IMR-90 (cell line): ENCODE measurements at regions not wholly inside any gene's neighbourhood (a gene's known extent, or its start where the extent isn't known, plus 50 kb on each side); places are given as distances from the start of the nearest gene placed in this dataset.

Source experiments
- ATAC-seq: fragments of 200-7000 bp; cut with Tn5 transposase; 2 replicates; pipeline ENCODE4 v1.9.1; 2020; ENCODE audit warnings: low read depth, mild to moderate bottlenecking, moderate library complexity
- BruUV-seq: library from RNA; stranded (reverse); fragments of 400-500 nt; replicated peaks from 2 replicates; lab custom pipeline; 2021; lab: Mats Ljungman, UMichigan
- CTCF ChIA-PET: fragments of 300-600 bp; formaldehyde crosslinking; extraction: SDS; loops from one replicate; lab custom pipeline; 2021; ENCODE audit warnings: antibody characterized with exemption; lab: Yijun Ruan, JAX
- POLR2A ChIA-PET: fragments of 300-600 bp; sonication (Branson Sonifier 250); formaldehyde crosslinking; loops from one replicate; lab custom pipeline; 2022; ENCODE audit warnings: antibody characterized with exemption; ENCODE audit not compliant: unreplicated experiment; lab: Charles Lee
- DNase-seq: peaks from one replicate; pipeline ENCODE4 v3.0.0; 2013
- H2AFZ ChIP-seq: replicated peaks from 2 replicates; pipeline ENCODE3; 2013; ENCODE audit warnings: low read length, mild to moderate bottlenecking; ENCODE audit not compliant: poor library complexity
- H2AK5ac ChIP-seq: 2 replicates; pipeline ENCODE4 v1.6.1; 2013; ENCODE audit warnings: low read depth, low read length, inconsistent platforms
- H2AK9ac ChIP-seq: replicated peaks from 2 replicates; pipeline ENCODE3; 2013; ENCODE audit warnings: mild to moderate bottlenecking, low read depth, low read length, moderate library complexity; ENCODE audit not compliant: poor library complexity
- H2BK120ac ChIP-seq: 2 replicates; pipeline ENCODE4 v1.6.1; 2013; ENCODE audit warnings: low read depth, low read length, inconsistent platforms
- H2BK15ac ChIP-seq: 3 replicates; pipeline ENCODE4 v1.6.1; 2013; ENCODE audit warnings: low read depth, low read length, inconsistent platforms
- H2BK20ac ChIP-seq: 2 replicates; pipeline ENCODE4 v1.6.1; 2013; ENCODE audit warnings: low read depth, mild to moderate bottlenecking, inconsistent platforms, low read length, moderate library complexity
- H2BK5ac ChIP-seq: 2 replicates; pipeline ENCODE4 v1.6.1; 2013; ENCODE audit warnings: mild to moderate bottlenecking, low read depth, low read length, inconsistent platforms; ENCODE audit not compliant: poor library complexity, severe bottlenecking
- H3K14ac ChIP-seq: replicated peaks from 2 replicates; pipeline ENCODE4 v1.6.1; 2013; ENCODE audit warnings: low read depth, low read length, inconsistent platforms
- H3K18ac ChIP-seq: 2 replicates; pipeline ENCODE4 v1.6.1; 2013; ENCODE audit warnings: low read depth, low read length, control low read depth
- H3K23ac ChIP-seq: 2 replicates; pipeline ENCODE4 v1.6.1; 2013; ENCODE audit warnings: low read depth, low read length, inconsistent platforms
- H3K27ac ChIP-seq: 2 replicates; pipeline ENCODE4 v1.5.1; 2013; ENCODE audit warnings: mild to moderate bottlenecking, control low read depth, low read length; ENCODE audit not compliant: insufficient read depth
- H3K27me3 ChIP-seq: 2 replicates; pipeline ENCODE4 v1.6.1; 2013; ENCODE audit warnings: low read length; ENCODE audit not compliant: control insufficient read depth, insufficient read depth
- H3K36me3 ChIP-seq: 2 replicates; pipeline ENCODE4 v1.6.1; 2013; ENCODE audit warnings: low read length, mixed read lengths; ENCODE audit not compliant: control insufficient read depth, insufficient read depth
- H3K4ac ChIP-seq: 2 replicates; pipeline ENCODE4 v1.6.1; 2013; ENCODE audit warnings: low read depth, low read length, inconsistent platforms
- H3K4me1 ChIP-seq: 2 replicates; pipeline ENCODE4 v1.6.1; 2013; ENCODE audit warnings: low read length, mixed read lengths; ENCODE audit not compliant: control insufficient read depth, insufficient read depth
- H3K4me2 ChIP-seq: 2 replicates; pipeline ENCODE4 v1.6.1; 2013; ENCODE audit warnings: low read depth, mild to moderate bottlenecking, control low read depth, low read length, moderate library complexity
- H3K4me3 ChIP-seq: 2 replicates; pipeline ENCODE4 v1.5.1; 2013; ENCODE audit warnings: low read depth, mild to moderate bottlenecking, control low read depth, low read length, moderate library complexity; ENCODE audit not compliant: insufficient read depth
- H3K56ac ChIP-seq: 2 replicates; pipeline ENCODE4 v1.6.1; 2013; ENCODE audit warnings: low read length, inconsistent platforms; ENCODE audit not compliant: insufficient read depth; ENCODE audit errors: extremely low read depth
- H3K79me1 ChIP-seq, 2 experiments: 2 replicates each; pipeline ENCODE4 v1.6.1; 2013; ENCODE audit warnings: low read length in 2 of 2, inconsistent platforms in 1 of 2, low read depth in 1 of 2
- H3K9ac ChIP-seq: 2 replicates; pipeline ENCODE4 v1.6.1; 2013; ENCODE audit warnings: low read depth, low read length, control low read depth
- H3K9me1 ChIP-seq: 2 replicates; pipeline ENCODE4 v1.6.1; 2013; ENCODE audit warnings: low read length, inconsistent platforms; ENCODE audit not compliant: insufficient read depth
- H3K9me3 ChIP-seq: 2 replicates; pipeline ENCODE4 v1.6.1; 2013; ENCODE audit warnings: low read length; ENCODE audit not compliant: control insufficient read depth, insufficient read depth
- H4K20me1 ChIP-seq: 2 replicates; pipeline ENCODE4 v1.6.1; 2013; ENCODE audit warnings: low read length, inconsistent platforms; ENCODE audit not compliant: insufficient read depth
- H4K5ac ChIP-seq: 2 replicates; pipeline ENCODE4 v1.6.1; 2013; ENCODE audit warnings: mild to moderate bottlenecking, low read depth, low read length, control low read depth
- H4K8ac ChIP-seq, 2 experiments: 2 replicates each; pipeline ENCODE4 v1.6.1; 2013; ENCODE audit warnings: low read depth in 2 of 2, low read length in 2 of 2, control low read depth in 1 of 2, inconsistent platforms in 1 of 2
- H4K91ac ChIP-seq: 2 replicates; pipeline ENCODE4 v1.6.1; 2013; ENCODE audit warnings: low read depth, low read length, inconsistent platforms; ENCODE audit not compliant: insufficient read depth
- BHLHE40 ChIP-seq: fragments of 150-350 bp; IDR thresholded peaks from 2 replicates; pipeline ENCODE4 v1.6.1; 2016; ENCODE audit warnings: mild to moderate bottlenecking, low read depth, low read length
- CEBPB ChIP-seq: IDR thresholded peaks from 2 replicates; pipeline ENCODE4 v1.6.1; 2012; ENCODE audit warnings: low read depth, low read length, improper control_type of control experiment
- CHD1 ChIP-seq: IDR thresholded peaks from 2 replicates; pipeline ENCODE4 v1.6.1; 2012; ENCODE audit warnings: low read depth, low read length, improper control_type of control experiment
- CTCF ChIP-seq: conservative IDR thresholded peaks from 2 replicates; pipeline ENCODE4 v1.5.1; 2012; ENCODE audit warnings: mild to moderate bottlenecking, low read depth, low read length, improper control_type of control experiment
- MAZ ChIP-seq: IDR thresholded peaks from 2 replicates; pipeline ENCODE4 v1.6.1; 2012; ENCODE audit warnings: low read depth, mild to moderate bottlenecking, low read length, improper control_type of control experiment, moderate library complexity, borderline replicate concordance
- POLR2A ChIP-seq: IDR thresholded peaks from 2 replicates; pipeline ENCODE4 v1.6.1; 2012; ENCODE audit warnings: mild to moderate bottlenecking, low read depth, low read length
- RCOR1 ChIP-seq: IDR thresholded peaks from 2 replicates; pipeline ENCODE4 v1.6.1; 2012; ENCODE audit warnings: mild to moderate bottlenecking, low read length, improper control_type of control experiment; ENCODE audit not compliant: insufficient replicate concordance
- RFX5 ChIP-seq: IDR thresholded peaks from 2 replicates; pipeline ENCODE4 v1.8.0; 2012; ENCODE audit warnings: low read depth, mild to moderate bottlenecking, low read length, moderate library complexity
- WGBS, 2 experiments: methylation state at CpG; one replicate each; pipeline versions ENCODE4 v1.1.5 to v1.1.7; 2013; ENCODE audit warnings: missing lambda C conversion rate in 2 of 2; ENCODE audit not compliant: insufficient read length in 1 of 2; ENCODE audit errors: extremely low coverage in 2 of 2; 5-methylcytosine and 5-hydroxymethylcytosine counted together
- dilution Hi-C: fragments of 300-500 bp; cut with HindIII; formaldehyde crosslinking; loops from one replicate; pipeline ENCODE4 v1.14.3; 2018; ENCODE audit warnings: low sequenced_read_pairs; ENCODE audit not compliant: unreplicated experiment
- in situ Hi-C: fragments of 300-500 bp; cut with MboI; formaldehyde crosslinking; loops from 3 replicates; pipeline ENCODE4 v1.14.3; 2019; ENCODE audit warnings: low sequenced_read_pairs, inconsistent platforms, mixed read lengths
- intact Hi-C: fragments of 100-400 bp; cut with micrococcal nuclease; formaldehyde crosslinking; loops from 2 replicates; pipeline ENCODE4 v1.10.0; 2022
- TF ChIP-seq, protein P1 (sequence below): fragments of 150-350 bp; IDR thresholded peaks from 2 replicates; pipeline ENCODE4 v1.6.1; 2017; ENCODE audit warnings: mild to moderate bottlenecking, antibody characterized with exemption, low read length, low read depth

DNA sequence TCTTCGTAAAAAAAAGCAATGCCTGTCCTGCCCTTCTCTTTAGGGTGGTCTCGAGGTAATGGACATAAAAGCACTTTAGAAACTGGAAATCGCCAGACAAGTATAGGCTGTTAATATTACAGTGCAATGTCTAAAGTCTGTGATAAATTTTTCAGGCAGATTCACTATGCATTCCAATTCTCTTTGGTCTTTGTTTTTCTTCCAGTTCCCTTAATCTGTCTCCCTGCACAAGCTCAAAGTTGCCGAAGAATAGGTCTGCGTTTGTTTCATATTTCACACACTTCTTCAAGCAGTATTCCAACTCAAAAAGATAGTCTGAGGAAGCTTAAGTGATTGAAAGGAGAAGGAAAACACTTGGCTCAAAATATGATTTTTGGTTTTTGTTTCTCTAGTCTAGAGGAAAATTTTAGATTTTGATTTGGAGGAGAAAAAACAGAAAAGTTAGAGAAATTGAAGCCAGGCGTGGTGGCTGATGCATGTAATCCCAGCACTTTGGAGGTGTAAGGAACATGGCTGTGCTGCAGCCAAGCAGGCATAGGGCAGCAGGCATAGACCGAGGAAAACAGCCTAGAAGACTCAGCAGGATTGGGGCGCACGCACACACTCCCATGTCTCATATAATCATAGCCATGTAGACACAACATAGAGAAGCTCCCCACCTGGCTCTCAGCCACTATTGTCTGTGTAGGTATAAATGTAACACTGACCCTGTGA lies 96.2 kb upstream of the TMPO start:
- in situ Hi-C loops = loop anchor here (10.0 kb wide), 1 partner anchor 236 kb away; no protein-coding TSS in a partner anchor
- 0 out of 2 replicates have a peak, but pooled peaks cover 4% of the 10 kb centered on the region for H4K20me1 ChIP-seq
- peaks cover 11% of the 10 kb centered on the region for H3K4me1 ChIP-seq
- H2AK9ac ChIP-seq = no peak overlapping the region
- H3K36me3 ChIP-seq = no peaks in the 10 kb centered on the region
- H4K8ac ChIP-seq = peak overlapping the region; percentile 4 to 41; a peak in 2 of 4 replicates
- intact Hi-C loops = loop anchor here (5.0 kb wide), 1 partner anchor 113 kb away; no protein-coding TSS in a partner anchor
- no peak overlapping the region for H4K5ac ChIP-seq
- peak overlapping the region; percentile 55 for H2AFZ ChIP-seq
- no peak for TF ChIP-seq RFX5
- no peak for TF ChIP-seq BHLHE40
- no peak for TF ChIP-seq RCOR1
- TF ChIP-seq MAZ = no peak
- TF ChIP-seq, protein P1, sequence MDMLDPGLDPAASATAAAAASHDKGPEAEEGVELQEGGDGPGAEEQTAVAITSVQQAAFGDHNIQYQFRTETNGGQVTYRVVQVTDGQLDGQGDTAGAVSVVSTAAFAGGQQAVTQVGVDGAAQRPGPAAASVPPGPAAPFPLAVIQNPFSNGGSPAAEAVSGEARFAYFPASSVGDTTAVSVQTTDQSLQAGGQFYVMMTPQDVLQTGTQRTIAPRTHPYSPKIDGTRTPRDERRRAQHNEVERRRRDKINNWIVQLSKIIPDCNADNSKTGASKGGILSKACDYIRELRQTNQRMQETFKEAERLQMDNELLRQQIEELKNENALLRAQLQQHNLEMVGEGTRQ = no peak
- no peak for TF ChIP-seq CEBPB
- TF ChIP-seq CTCF = no peak
- no peak for TF ChIP-seq POLR2A
- TF ChIP-seq CHD1 = no peak
- no peak for DNase-seq
- H3K14ac ChIP-seq = 0 out of 2 replicates have a peak overlapping the region, but pooled peaks have one; percentile 10
- peaks cover 12% of the 10 kb centered on the region for H3K9me1 ChIP-seq
- peak overlapping the region; percentile 74 for H3K4me2 ChIP-seq
- dilution Hi-C loops = no loop called here
- peak overlapping the region; percentile 3; the same call in 1 of the 2 replicates for H3K4me3 ChIP-seq
- POLR2A ChIA-PET = no interaction called here
- H2BK15ac ChIP-seq = no peak overlapping the region
- no TSS peak for BruUV-seq
- CTCF ChIA-PET = interaction anchor here (0.6 to 0.7 kb wide), 2 partner anchors 68 to 92 kb away, joined by 3 to 6 read pairs; no protein-coding TSS in a partner anchor
- H3K27ac ChIP-seq = peak overlapping the region; percentile 14; the same call in 1 of the 2 replicates
- peak overlapping the region; percentile 68 for H2BK20ac ChIP-seq
- H4K91ac ChIP-seq = peak overlapping the region; percentile 8; the same call in 1 of the 2 replicates
- peak overlapping the region; percentile 21 for H3K4ac ChIP-seq
- 0 out of 2 replicates have a peak overlapping the region, but pooled peaks have one; percentile 40 for H2AK5ac ChIP-seq
- H2BK5ac ChIP-seq = peak overlapping the region; percentile 26
- H3K18ac ChIP-seq = peak overlapping the region; percentile 16; the same call in 1 of the 2 replicates
- no peaks in the 10 kb centered on the region for H3K79me1 ChIP-seq
- ATAC-seq = peak; percentile 7
- H3K9ac ChIP-seq = no peak overlapping the region
- H3K27me3 ChIP-seq = no peaks in the 10 kb centered on the region
- no peaks in the 10 kb centered on the region for H3K9me3 ChIP-seq
- H3K56ac ChIP-seq = no peak overlapping the region
- H3K23ac ChIP-seq = no peak overlapping the region
- peak overlapping the region; percentile 55; the same call in 1 of the 2 replicates for H2BK120ac ChIP-seq
- no CpG with 5 or more reads among the region's 9 CpGs for WGBS, 2 experiments
